Neural progenitor cell (in vitro differentiated cells): ENCODE measurements at regions not wholly inside any gene's neighbourhood (a gene's known extent, or its start where the extent isn't known, plus 50 kb on each side); places are given as distances from the start of the nearest gene placed in this dataset.

Source experiments
- EZH2 ChIP-seq: fragments of 200-600 bp; sonication (generic); IDR thresholded peaks from 2 replicates; pipeline ENCODE4 v1.6.1; 2017; ENCODE audit warnings: antibody characterized with exemption, mild to moderate bottlenecking, moderate library complexity
- EZH2phosphoT487 ChIP-seq: fragments of 200-600 bp; sonication (generic); IDR thresholded peaks from 2 replicates; pipeline ENCODE4 v1.6.1; 2017; ENCODE audit warnings: antibody characterized with exemption
- TF ChIP-seq, protein P1 (sequence below): fragments of 200-600 bp; sonication (generic); IDR thresholded peaks from 2 replicates; pipeline ENCODE4 v1.5.1; 2017; ENCODE audit warnings: antibody characterized with exemption, mild to moderate bottlenecking

DNA sequence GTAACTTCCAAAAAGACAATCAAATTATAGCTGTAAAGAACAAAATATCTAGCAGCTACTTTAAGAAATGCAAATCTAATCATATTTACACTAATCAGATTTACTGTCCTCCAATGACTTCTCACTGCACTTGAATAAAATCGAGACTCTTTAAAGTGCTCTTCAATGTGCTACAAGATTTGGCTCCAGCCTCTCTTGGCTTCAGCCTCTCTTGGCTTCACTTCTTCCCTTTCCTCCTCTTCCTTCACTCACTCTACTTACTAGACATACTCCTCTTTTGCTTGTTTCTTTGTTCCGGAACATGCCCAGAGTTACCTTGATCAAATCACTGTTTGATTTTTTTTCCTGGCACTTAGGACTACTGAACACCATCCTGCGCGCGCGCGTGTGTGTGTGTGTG is 495.4 kb downstream of the LMO7 start:
- TF ChIP-seq, protein P1, sequence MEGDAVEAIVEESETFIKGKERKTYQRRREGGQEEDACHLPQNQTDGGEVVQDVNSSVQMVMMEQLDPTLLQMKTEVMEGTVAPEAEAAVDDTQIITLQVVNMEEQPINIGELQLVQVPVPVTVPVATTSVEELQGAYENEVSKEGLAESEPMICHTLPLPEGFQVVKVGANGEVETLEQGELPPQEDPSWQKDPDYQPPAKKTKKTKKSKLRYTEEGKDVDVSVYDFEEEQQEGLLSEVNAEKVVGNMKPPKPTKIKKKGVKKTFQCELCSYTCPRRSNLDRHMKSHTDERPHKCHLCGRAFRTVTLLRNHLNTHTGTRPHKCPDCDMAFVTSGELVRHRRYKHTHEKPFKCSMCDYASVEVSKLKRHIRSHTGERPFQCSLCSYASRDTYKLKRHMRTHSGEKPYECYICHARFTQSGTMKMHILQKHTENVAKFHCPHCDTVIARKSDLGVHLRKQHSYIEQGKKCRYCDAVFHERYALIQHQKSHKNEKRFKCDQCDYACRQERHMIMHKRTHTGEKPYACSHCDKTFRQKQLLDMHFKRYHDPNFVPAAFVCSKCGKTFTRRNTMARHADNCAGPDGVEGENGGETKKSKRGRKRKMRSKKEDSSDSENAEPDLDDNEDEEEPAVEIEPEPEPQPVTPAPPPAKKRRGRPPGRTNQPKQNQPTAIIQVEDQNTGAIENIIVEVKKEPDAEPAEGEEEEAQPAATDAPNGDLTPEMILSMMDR = no peak
- no peak for TF ChIP-seq EZH2
- TF ChIP-seq EZH2phosphoT487 = no peak
